ENCODE measurements at regions not wholly inside any gene's neighbourhood (a gene's known extent, or its start where the extent isn't known, plus 50 kb on each side); places are given as distances from the start of the nearest gene placed in this dataset.

DNA sequence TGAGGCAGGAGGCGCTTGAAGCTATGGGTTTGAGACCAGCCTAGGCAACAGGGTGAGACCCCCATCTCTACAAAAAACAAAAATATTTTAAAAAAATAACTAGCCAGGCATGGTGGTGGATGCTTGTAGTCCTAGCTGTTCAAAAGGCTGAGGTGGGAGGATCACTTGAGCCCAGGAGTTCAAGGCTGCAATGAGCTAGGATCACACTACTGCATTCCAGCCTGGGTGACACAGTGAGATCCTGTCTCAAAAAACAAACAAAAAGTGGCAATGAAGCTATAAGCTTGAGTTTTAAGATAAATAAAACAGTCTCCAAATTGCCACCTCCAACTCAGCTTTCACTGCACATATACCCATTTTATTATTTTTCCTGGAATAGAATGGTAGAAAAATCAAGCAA lies 281.3 kb downstream of the IPMK start:
- Histone ChIP-seq H3K4me1 (no peaks in the 10 kb centered on the region), H3K9me3 (no peaks in the 10 kb centered on the region), H3K4me3 (no peak overlapping the region), H3K27me3 (no peaks in the 10 kb centered on the region), H3K36me3 (no peaks in the 10 kb centered on the region), H3K27ac (no peak overlapping the region)
- no peak for DNase-seq
- WGBS, 2 donors, result 81 to 91% methylated on average over 1 of the region's 1 CpG
- intact Hi-C loops (cut with DNase I), result no loop called here
- TF ChIP-seq, protein P1, sequence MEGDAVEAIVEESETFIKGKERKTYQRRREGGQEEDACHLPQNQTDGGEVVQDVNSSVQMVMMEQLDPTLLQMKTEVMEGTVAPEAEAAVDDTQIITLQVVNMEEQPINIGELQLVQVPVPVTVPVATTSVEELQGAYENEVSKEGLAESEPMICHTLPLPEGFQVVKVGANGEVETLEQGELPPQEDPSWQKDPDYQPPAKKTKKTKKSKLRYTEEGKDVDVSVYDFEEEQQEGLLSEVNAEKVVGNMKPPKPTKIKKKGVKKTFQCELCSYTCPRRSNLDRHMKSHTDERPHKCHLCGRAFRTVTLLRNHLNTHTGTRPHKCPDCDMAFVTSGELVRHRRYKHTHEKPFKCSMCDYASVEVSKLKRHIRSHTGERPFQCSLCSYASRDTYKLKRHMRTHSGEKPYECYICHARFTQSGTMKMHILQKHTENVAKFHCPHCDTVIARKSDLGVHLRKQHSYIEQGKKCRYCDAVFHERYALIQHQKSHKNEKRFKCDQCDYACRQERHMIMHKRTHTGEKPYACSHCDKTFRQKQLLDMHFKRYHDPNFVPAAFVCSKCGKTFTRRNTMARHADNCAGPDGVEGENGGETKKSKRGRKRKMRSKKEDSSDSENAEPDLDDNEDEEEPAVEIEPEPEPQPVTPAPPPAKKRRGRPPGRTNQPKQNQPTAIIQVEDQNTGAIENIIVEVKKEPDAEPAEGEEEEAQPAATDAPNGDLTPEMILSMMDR (IDR thresholded peaks at IDR 0.05), result no peak
- no peak for TF ChIP-seq POLR2A (IDR thresholded peaks at IDR 0.05)

DNA sequence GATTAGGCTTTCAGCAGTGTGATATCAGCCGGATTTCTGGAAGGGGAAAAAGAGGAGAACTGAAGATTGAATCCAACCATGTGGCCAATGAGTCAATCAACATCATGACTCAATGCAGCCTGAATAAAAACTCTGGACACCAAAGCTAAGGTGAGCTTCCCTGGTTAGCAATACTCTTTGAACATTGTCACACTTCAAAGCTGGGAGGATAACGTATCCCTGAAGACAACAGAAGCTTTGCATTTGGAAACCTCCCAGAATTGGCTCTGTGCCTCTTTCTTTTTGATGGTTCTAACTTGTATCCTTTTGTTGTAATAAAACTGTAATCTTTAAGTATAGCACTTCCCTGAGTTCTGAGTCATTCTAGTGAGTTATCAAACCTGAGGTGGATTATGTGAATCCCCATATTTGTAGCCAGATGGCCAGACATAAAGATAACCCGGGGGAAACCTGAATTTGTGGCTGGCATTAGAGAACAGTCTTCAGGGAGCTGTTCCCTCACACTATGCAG lies 284.4 kb downstream of the IPMK start:
- Histone ChIP-seq H3K27ac (no peak overlapping the region), H3K9me3 (no peaks in the 10 kb centered on the region), H3K36me3 (no peaks in the 10 kb centered on the region), H3K27me3 (no peaks in the 10 kb centered on the region), H3K4me3 (no peak overlapping the region), H3K4me1 (no peaks in the 10 kb centered on the region)
- no peak for DNase-seq
- TF ChIP-seq, protein P1 (IDR thresholded peaks at IDR 0.05), result no peak
- TF ChIP-seq POLR2A (IDR thresholded peaks at IDR 0.05), result no peak
- 31 to 39% methylated on average over 3 of the region's 3 CpGs for WGBS, 2 donors
- intact Hi-C loops (cut with DNase I), result no loop called here

DNA sequence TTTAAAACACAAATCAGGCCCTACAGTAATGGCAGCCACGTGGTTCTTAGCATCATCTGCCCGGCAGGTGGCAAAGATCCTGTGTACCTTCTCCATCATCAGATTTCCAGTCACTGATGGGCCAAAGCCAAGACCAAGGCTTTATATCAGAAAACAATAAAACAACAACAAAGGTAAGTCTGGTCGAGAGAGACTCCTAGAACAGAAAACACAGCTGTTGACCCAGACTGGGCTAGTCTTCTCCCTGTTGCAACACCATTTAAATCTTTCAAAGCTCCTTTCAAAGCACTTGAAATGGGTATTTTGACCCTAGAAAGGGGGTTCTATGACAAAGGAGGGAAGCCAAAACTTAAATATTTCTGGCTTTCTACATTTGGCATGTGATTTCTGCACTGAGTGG lies 285.6 kb downstream of the IPMK start:
- TF ChIP-seq, protein P1 (IDR thresholded peaks at IDR 0.05), result no peak
- no peak for TF ChIP-seq POLR2A (IDR thresholded peaks at IDR 0.05)
- no peaks in the 10 kb centered on the region for H3K4me1 ChIP-seq
- no peaks in the 10 kb centered on the region for H3K9me3 ChIP-seq
- 45 to 49% methylated on average over 3 of the region's 3 CpGs for WGBS, 2 donors
- H3K36me3 ChIP-seq, result no peaks in the 10 kb centered on the region
- intact Hi-C loops (cut with DNase I), result no loop called here
- H3K27me3 ChIP-seq, result no peaks in the 10 kb centered on the region
- no peak for DNase-seq
- H3K4me3 ChIP-seq, result no peak overlapping the region
- no peak overlapping the region for H3K27ac ChIP-seq

DNA sequence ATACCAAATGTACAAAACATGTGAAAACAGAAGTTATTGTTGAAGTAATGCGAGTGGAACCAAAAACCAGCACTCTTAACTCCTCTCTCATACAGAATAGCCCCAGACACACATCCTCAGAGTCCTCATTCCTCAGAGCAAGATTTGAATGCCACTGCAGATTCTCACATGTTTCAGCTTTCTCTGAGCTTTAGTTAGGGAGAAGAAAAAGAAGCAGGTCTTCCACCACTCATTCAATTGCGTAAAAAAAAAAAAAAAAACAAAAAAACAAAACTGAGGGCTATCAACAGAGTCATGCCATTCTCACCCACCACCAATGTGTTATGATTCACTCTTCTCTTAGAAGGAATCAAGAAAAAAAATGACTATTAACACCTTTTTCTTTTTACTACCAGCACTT lies 287.7 kb downstream of the IPMK start:
- no peak for DNase-seq
- H3K27me3 ChIP-seq, result no peaks in the 10 kb centered on the region
- 78 to 79% methylated on average over 2 of the region's 2 CpGs for WGBS, 2 donors
- H3K9me3 ChIP-seq, result peaks cover 0 to 4% (median 0%) of the 10 kb centered on the region in 3 donors
- TF ChIP-seq POLR2A (IDR thresholded peaks at IDR 0.05), result no peak
- TF ChIP-seq, protein P1 (IDR thresholded peaks at IDR 0.05), result no peak
- H3K27ac ChIP-seq, result no peak overlapping the region
- H3K4me1 ChIP-seq, result no peaks in the 10 kb centered on the region
- no peak overlapping the region for H3K4me3 ChIP-seq
- intact Hi-C loops (cut with DNase I), result no loop called here
- no peaks in the 10 kb centered on the region for H3K36me3 ChIP-seq

DNA sequence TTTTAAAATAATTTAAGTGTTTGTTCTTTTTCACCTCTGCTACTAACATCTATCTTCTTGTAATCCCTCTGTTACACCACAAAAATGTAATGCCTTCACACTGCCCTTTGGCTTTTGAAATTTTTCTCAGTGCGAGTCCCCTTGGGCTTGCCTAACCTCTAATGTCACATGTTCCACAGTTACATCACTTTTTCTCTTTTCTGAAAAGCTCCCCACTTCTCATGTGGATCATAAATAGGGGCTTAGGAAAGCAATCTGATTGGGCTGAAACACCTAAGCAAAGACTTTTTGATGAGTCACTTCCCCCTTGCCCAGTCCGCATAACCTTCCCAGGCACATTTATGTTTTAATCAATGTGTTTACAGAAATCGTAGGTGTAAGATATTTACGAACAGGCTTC lies 288.2 kb downstream of the IPMK start:
- Histone ChIP-seq H3K27ac (no peak overlapping the region), H3K4me3 (no peak overlapping the region), H3K4me1 (no peaks in the 10 kb centered on the region), H3K9me3 (peaks cover 0 to 4% (median 0%) of the 10 kb centered on the region in 3 donors), H3K27me3 (no peaks in the 10 kb centered on the region), H3K36me3 (no peaks in the 10 kb centered on the region)
- intact Hi-C loops (cut with DNase I), result no loop called here
- DNase-seq, result no peak
- TF ChIP-seq, protein P1 (IDR thresholded peaks at IDR 0.05), result no peak
- TF ChIP-seq POLR2A (IDR thresholded peaks at IDR 0.05), result no peak
- 77 to 88% methylated on average over 4 of the region's 4 CpGs for WGBS, 2 donors

Data from esophagus squamous epithelium (tissue), 5 donors.